Left lung (tissue), 4 donors: ENCODE measurements at regions not wholly inside any gene's neighbourhood (a gene's known extent, or its start where the extent isn't known, plus 50 kb on each side); places are given as distances from the start of the nearest gene placed in this dataset.

Source experiments
- ATAC-seq: fragments of 200-7000 bp; cut with Tn5 transposase; one replicate; pipeline ENCODE4 v1.9.1; 2020; ENCODE audit warnings: moderate library complexity
- DNase-seq, 4 donors: peaks; one replicate each; pipeline ENCODE4 v3.0.0-alpha.2; 2013 to 2020
- H3K27ac ChIP-seq, 2 donors: fragments of 200-600 bp; sonication (generic) in 1 of 2; one replicate each; pipeline versions ENCODE4 v1.5.0 to v1.8.0; 2020 to 2021
- H3K27me3 ChIP-seq, 2 donors: fragments of 200-600 bp; sonication (generic) in 1 of 2; one replicate each; pipeline versions ENCODE4 v1.5.0 to v1.8.0; 2020 to 2021
- H3K36me3 ChIP-seq, 2 donors: fragments of 200-600 bp; sonication (generic) in 1 of 2; one replicate each; pipeline versions ENCODE4 v1.5.0 to v1.8.0; 2020 to 2021
- H3K4me1 ChIP-seq, 2 donors: fragments of 200-600 bp; one replicate each; pipeline ENCODE4 v1.8.0; 2021
- H3K4me3 ChIP-seq, 2 donors: fragments of 200-600 bp; sonication (generic) in 1 of 2; one replicate each; pipeline versions ENCODE4 v1.5.0 to v1.8.0; 2020 to 2021; ENCODE audit warnings: mild to moderate bottlenecking in 1 of 2
- H3K9me3 ChIP-seq, 2 donors: fragments of 200-600 bp; sonication (generic) in 1 of 2; one replicate each; pipeline versions ENCODE4 v1.5.0 to v1.8.0; 2020 to 2021
- intact Hi-C, 2 donors: fragments of 100-400 bp; cut with DNase I; formaldehyde crosslinking; loops; one replicate each; pipeline versions ENCODE4 v1.11.2 to v1.14.2; 2022
- TF ChIP-seq, protein P1 (sequence below), 2 donors: fragments of 200-600 bp; sonication (generic) in 1 of 2; IDR thresholded peaks; one replicate each; pipeline versions ENCODE4 v1.5.0 to v1.8.0; 2021; ENCODE audit warnings: antibody characterized with exemption in 2 of 2
- donor health status: DM: no; HTN: yes; CAD: no.
- donor health status: DM: no; HTN: no; CAD: no.

DNA sequence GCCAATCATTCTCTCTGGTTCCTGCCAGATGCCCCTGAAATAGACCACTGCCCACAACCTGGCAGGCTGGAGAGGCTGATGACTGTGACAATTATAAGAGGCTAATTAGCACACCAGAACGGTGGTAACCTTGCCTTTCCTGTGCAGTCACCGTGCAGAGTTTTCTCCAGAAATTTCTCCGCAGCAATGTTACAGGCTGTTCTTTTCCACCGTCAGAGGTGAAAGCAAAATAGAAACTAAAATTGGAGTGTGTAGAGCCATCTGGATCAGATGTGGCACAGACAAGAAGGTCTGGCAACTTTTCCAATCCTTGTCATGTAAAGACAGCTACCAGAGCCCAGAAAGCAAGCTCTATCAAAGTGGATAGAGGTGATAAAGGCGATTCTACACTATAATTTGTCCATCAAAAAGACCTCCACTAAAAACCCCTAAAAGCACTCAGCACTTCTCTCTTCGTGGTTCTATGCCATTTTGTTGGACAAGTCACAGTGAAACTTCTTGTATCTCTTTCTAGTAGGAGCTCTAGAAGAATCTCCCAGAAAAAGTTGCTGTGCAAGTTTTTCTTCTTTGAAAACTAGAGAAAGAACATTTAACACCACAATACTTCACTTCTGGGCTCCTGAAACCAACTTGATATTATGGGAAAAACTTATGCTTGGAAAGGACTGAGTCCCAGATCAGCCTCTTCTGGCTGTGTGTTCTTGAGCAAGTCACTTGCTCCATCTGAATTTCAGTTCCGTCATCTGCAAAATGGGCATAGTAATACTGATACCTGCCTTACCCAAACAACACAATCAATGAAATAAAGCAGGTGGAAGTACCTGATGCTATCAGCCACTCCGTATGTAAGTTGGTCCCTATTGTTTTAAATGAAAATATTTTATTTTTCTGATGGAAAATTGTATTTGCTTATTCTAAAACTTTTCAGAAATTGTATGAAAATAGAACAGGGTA, 295.6 kb upstream of the DLGAP1 start:
- TF ChIP-seq, protein P1, sequence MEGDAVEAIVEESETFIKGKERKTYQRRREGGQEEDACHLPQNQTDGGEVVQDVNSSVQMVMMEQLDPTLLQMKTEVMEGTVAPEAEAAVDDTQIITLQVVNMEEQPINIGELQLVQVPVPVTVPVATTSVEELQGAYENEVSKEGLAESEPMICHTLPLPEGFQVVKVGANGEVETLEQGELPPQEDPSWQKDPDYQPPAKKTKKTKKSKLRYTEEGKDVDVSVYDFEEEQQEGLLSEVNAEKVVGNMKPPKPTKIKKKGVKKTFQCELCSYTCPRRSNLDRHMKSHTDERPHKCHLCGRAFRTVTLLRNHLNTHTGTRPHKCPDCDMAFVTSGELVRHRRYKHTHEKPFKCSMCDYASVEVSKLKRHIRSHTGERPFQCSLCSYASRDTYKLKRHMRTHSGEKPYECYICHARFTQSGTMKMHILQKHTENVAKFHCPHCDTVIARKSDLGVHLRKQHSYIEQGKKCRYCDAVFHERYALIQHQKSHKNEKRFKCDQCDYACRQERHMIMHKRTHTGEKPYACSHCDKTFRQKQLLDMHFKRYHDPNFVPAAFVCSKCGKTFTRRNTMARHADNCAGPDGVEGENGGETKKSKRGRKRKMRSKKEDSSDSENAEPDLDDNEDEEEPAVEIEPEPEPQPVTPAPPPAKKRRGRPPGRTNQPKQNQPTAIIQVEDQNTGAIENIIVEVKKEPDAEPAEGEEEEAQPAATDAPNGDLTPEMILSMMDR (IDR thresholded peaks at IDR 0.05), result no peak
- H3K27ac ChIP-seq, result no peak overlapping the region
- DNase-seq (no peak), ATAC-seq (no peak)
- H3K9me3 ChIP-seq, result peaks cover 0 to 19% of the 10 kb centered on the region in 2 donors
- intact Hi-C loops, result no loop called here
- no peaks in the 10 kb centered on the region for H3K36me3 ChIP-seq
- no peaks in the 10 kb centered on the region for H3K27me3 ChIP-seq
- no peak overlapping the region for H3K4me3 ChIP-seq
- H3K4me1 ChIP-seq, result no peaks in the 10 kb centered on the region

DNA sequence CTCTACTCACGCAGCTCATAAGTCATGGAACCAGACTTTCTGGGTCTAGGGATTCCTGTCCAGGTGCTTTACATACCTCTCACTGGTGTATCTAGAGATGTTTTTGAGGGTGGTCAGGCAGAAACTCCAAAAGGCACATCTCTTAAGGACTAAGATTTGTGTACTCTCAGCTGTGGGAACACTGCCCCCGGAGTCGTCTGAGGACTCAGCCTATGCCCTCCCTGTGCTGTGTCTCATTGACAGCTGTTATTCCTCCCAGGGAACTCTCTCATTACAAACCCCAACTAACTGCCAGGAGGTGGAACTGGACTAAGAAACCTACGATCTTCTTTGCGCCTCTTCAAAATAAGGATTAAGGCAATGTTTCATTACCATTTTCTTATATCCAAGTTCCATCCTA, 293.9 kb upstream of the DLGAP1 start:
- H3K27ac ChIP-seq, result no peak overlapping the region

DNA sequence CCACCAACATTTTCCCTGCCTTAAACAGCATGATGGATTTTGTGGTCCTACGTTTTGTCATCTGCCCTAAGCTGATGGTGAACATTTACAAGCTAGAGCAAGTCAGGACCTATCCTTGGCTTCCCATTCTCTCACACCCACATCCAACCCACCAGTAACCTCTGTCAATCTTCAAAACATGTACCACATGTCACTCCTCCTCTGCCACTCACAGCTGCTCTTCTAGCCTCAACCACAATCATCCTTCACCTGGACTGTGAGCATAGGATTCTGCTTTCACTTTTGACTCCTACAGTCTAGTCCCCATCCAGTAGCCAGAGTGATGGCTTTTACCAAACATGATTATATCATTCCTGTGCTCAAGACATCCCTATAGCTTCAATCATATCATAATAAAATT, 279.8 kb upstream of the DLGAP1 start:
- Histone ChIP-seq H3K4me3 (no peak overlapping the region), H3K9me3 (peaks cover 0 to 12% of the 10 kb centered on the region in 2 donors), H3K27ac (no peak overlapping the region), H3K4me1 (no peaks in the 10 kb centered on the region), H3K36me3 (no peaks in the 10 kb centered on the region), H3K27me3 (no peaks in the 10 kb centered on the region)
- TF ChIP-seq, protein P1 (IDR thresholded peaks at IDR 0.05), result no peak
- ATAC-seq (no peak), DNase-seq (no peak)
- intact Hi-C loops, result no loop called here

More for the DNA sequence above, 293.9 kb upstream of the DLGAP1 start:
- ATAC-seq, result no peak
- Histone ChIP-seq H3K27me3 (no peaks in the 10 kb centered on the region), H3K4me1 (no peaks in the 10 kb centered on the region), H3K9me3 (peaks cover 0 to 20% of the 10 kb centered on the region in 2 donors), H3K4me3 (no peak overlapping the region), H3K36me3 (no peaks in the 10 kb centered on the region)
- intact Hi-C loops, result no loop called here
- no peak for DNase-seq
- TF ChIP-seq, protein P1 (IDR thresholded peaks at IDR 0.05), result no peak

DNA sequence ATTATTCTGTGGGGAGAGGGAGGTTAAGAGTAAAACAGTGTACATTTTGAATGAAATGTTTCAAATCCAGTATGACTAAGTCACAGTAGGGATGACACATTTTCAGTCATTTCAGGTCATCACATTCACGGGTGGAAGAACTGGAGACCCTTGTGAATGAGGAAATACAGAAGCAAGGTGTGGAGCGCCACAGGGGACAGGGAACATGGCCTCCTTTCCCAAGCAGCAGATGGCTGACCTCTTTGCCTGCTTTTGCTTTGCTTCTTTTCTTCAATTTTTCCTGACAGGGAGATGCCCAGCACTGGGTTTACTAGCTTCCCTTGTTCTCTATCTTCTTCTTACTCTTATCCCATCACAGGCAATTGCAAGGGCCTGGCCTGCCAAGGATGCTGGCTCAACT, 278.9 kb upstream of the DLGAP1 start:
- H3K36me3 ChIP-seq, result no peaks in the 10 kb centered on the region
- H3K27me3 ChIP-seq, result no peaks in the 10 kb centered on the region
- H3K9me3 ChIP-seq, result peaks cover 0 to 13% of the 10 kb centered on the region in 2 donors
- no peak overlapping the region for H3K27ac ChIP-seq
- ATAC-seq (no peak), DNase-seq (no peak)
- no peaks in the 10 kb centered on the region for H3K4me1 ChIP-seq
- intact Hi-C loops, result no loop called here
- TF ChIP-seq, protein P1 (IDR thresholded peaks at IDR 0.05), result no peak
- H3K4me3 ChIP-seq, result no peak overlapping the region

DNA sequence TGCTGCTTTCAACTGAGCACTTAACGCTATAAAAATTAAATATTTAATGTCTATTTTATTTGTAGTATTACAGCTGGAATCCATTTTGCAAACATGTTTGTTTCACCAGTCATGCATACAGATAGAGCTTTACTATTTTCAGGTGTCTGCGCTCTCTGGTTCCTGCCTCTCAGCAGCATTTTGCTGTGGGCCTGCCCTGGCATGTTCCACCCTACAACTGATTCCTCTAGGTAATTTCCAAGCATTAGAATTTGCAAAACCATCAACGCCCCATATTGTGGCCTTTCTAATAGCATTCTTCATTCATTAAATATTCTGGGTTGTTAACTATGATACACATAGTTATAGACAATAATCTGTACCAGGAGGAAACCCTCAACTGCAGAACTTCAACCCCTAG, 266.4 kb upstream of the DLGAP1 start:
- H3K27me3 ChIP-seq, result no peaks in the 10 kb centered on the region
- H3K4me3 ChIP-seq, result no peak overlapping the region
- H3K9me3 ChIP-seq, result no peaks in the 10 kb centered on the region
- H3K4me1 ChIP-seq, result no peaks in the 10 kb centered on the region
- DNase-seq (no peak), ATAC-seq (no peak)
- no peak overlapping the region for H3K27ac ChIP-seq
- intact Hi-C loops, result no loop called here
- TF ChIP-seq, protein P1 (IDR thresholded peaks at IDR 0.05), result no peak
- no peaks in the 10 kb centered on the region for H3K36me3 ChIP-seq
